Lower leg skin (tissue), 3 donors: ENCODE measurements at regions not wholly inside any gene's neighbourhood (a gene's known extent, or its start where the extent isn't known, plus 50 kb on each side); places are given as distances from the start of the nearest gene placed in this dataset.

Source experiments
- CTCF ChIP-seq, 3 donors: fragments of 450-650 bp; IDR thresholded peaks; one replicate each; pipeline ENCODE4 v1.5.1; 2016; ENCODE audit warnings: antibody characterized with exemption in 3 of 3, mild to moderate bottlenecking in 3 of 3, moderate library complexity in 2 of 3
- POLR2A ChIP-seq, 2 donors: fragments of 450-650 bp; IDR thresholded peaks; one replicate each; pipeline ENCODE4 v1.6.1; 2016 to 2017; ENCODE audit warnings: antibody characterized with exemption in 2 of 2, mild to moderate bottlenecking in 1 of 2, moderate library complexity in 1 of 2

- TF ChIP-seq CTCF (IDR thresholded peaks at IDR 0.05) (no peak), POLR2A (IDR thresholded peaks at IDR 0.05) (no peak)
Measured at GRCh38 chr22:44571566-44572413, 73.8 kb upstream of the RTL6 start.
